Esophagus squamous epithelium (tissue), 5 donors: ENCODE measurements at regions not wholly inside any gene's neighbourhood (a gene's known extent, or its start where the extent isn't known, plus 50 kb on each side); places are given as distances from the start of the nearest gene placed in this dataset.

Source experiments
- DNase-seq: peaks from one replicate; lab custom pipeline; 2025; lab: John Stamatoyannopoulos, UW
- H3K27ac ChIP-seq, 4 donors: fragments of 200-600 bp; sonication (generic); one replicate each; pipeline ENCODE4 v1.5.1; 2016 to 2019; ENCODE audit warnings: mild to moderate bottlenecking in 1 of 4
- H3K27me3 ChIP-seq, 4 donors: fragments of 200-600 bp; sonication (generic); 1 replicate in 3 of 4; 2 replicates in 1 of 4; pipeline versions ENCODE4 v1.5.1 to v1.6.0; 2017 to 2021; ENCODE audit warnings: antibody characterized with exemption in 1 of 4
- H3K36me3 ChIP-seq, 3 donors: fragments of 200-600 bp; sonication (generic); one replicate each; pipeline ENCODE4 v1.5.1; 2016 to 2019
- H3K4me1 ChIP-seq, 3 donors: fragments of 200-600 bp; sonication (generic); one replicate each; pipeline ENCODE4 v1.5.1; 2017 to 2019
- H3K4me3 ChIP-seq, 4 donors: fragments of 200-600 bp; sonication (generic); 1 replicate in 3 of 4; 2 replicates in 1 of 4; pipeline ENCODE4 v1.5.1; 2016 to 2019; ENCODE audit warnings: mild to moderate bottlenecking in 2 of 4, moderate library complexity in 1 of 4
- H3K9me3 ChIP-seq, 3 donors: fragments of 200-600 bp; sonication (generic); one replicate each; pipeline ENCODE4 v1.5.1; 2016 to 2019
- POLR2A ChIP-seq, 4 donors: fragments of 450-650 bp; IDR thresholded peaks; one replicate each; pipeline ENCODE4 v1.6.1; 2017; ENCODE audit warnings: antibody characterized with exemption in 4 of 4, mild to moderate bottlenecking in 4 of 4, moderate library complexity in 3 of 4
- WGBS, 2 donors: methylation state at CpG; one replicate each; pipeline ENCODE4 v1.1.5; 2018; 5-methylcytosine and 5-hydroxymethylcytosine counted together
- intact Hi-C: fragments of 100-400 bp; cut with DNase I; formaldehyde crosslinking; loops from one replicate; pipeline ENCODE4 v1.15.0; 2022
- TF ChIP-seq, protein P1 (sequence below), 6 experiments: fragments of 450-650 bp in 4 of 6; fragments of 200-600 bp in 2 of 6; sonication (generic) in 2 of 6; IDR thresholded peaks; one replicate each; pipeline ENCODE4 v1.5.1; 2016 to 2019; ENCODE audit warnings: antibody characterized with exemption in 6 of 6, mild to moderate bottlenecking in 4 of 6, moderate library complexity in 4 of 6
- donor health status: DM: yes; HTN: yes; CAD: no.

DNA sequence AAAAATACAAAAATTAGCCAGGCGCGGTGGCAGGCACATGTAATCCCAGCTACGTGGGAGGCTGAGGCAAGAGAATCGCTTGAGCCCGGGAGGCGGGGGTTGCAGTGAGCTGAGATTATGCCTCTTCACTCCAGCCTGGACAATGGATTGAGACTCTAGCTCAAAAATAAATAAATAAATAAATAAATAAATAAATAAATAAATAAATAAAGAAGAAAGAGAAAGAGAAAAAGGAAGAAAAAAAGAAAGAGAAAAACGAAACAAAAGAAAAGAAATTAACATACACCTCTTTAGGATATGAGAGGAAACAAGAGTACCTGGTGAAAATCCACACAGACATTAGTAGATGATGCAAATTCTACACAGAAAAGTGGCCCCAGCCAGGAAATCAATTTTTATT is 713.7 kb upstream of the POT1 start:
- 91 to 94% methylated on average over 7 of the region's 7 CpGs for WGBS, 2 donors
- H3K9me3 ChIP-seq, result no peaks in the 10 kb centered on the region
- intact Hi-C loops, result no loop called here

DNA sequence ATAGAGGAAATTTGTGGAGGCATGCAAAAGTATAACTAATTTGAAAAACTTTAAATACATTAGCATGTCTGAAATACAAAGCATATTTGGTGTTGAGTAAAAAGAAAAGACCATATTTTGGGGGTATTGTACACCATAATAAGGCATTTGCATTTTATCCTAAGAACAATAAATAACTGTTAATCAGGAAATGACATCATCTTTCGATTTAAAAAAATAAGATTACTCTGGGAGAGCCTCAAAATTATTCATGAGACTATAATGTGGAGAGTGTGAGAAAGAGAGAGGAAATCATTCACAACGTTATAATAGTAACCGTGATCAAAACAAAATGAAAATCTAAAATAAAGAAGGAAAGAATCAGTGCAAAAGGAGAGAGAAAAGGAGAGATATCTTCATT is 712.3 kb upstream of the POT1 start:
- no peaks in the 10 kb centered on the region for H3K36me3 ChIP-seq
- TF ChIP-seq POLR2A (IDR thresholded peaks at IDR 0.05), result no peak
- TF ChIP-seq, protein P1, sequence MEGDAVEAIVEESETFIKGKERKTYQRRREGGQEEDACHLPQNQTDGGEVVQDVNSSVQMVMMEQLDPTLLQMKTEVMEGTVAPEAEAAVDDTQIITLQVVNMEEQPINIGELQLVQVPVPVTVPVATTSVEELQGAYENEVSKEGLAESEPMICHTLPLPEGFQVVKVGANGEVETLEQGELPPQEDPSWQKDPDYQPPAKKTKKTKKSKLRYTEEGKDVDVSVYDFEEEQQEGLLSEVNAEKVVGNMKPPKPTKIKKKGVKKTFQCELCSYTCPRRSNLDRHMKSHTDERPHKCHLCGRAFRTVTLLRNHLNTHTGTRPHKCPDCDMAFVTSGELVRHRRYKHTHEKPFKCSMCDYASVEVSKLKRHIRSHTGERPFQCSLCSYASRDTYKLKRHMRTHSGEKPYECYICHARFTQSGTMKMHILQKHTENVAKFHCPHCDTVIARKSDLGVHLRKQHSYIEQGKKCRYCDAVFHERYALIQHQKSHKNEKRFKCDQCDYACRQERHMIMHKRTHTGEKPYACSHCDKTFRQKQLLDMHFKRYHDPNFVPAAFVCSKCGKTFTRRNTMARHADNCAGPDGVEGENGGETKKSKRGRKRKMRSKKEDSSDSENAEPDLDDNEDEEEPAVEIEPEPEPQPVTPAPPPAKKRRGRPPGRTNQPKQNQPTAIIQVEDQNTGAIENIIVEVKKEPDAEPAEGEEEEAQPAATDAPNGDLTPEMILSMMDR (IDR thresholded peaks at IDR 0.05), result no peak
- no peak for DNase-seq
- no peak overlapping the region for H3K27ac ChIP-seq
- WGBS, 2 donors, result 59 to 60% methylated on average over 3 of the region's 3 CpGs
- no peak overlapping the region for H3K4me3 ChIP-seq
- intact Hi-C loops, result no loop called here
- H3K4me1 ChIP-seq, result no peaks in the 10 kb centered on the region
- no peaks in the 10 kb centered on the region for H3K9me3 ChIP-seq
- H3K27me3 ChIP-seq, result no peaks in the 10 kb centered on the region

More for the DNA sequence above, 713.7 kb upstream of the POT1 start:
- no peak overlapping the region for H3K4me3 ChIP-seq
- H3K27ac ChIP-seq, result no peak overlapping the region
- H3K36me3 ChIP-seq, result no peaks in the 10 kb centered on the region
- DNase-seq, result no peak
- no peaks in the 10 kb centered on the region for H3K4me1 ChIP-seq
- no peaks in the 10 kb centered on the region for H3K27me3 ChIP-seq
- no peak for TF ChIP-seq POLR2A (IDR thresholded peaks at IDR 0.05)
- TF ChIP-seq, protein P1 (IDR thresholded peaks at IDR 0.05), result no peak

DNA sequence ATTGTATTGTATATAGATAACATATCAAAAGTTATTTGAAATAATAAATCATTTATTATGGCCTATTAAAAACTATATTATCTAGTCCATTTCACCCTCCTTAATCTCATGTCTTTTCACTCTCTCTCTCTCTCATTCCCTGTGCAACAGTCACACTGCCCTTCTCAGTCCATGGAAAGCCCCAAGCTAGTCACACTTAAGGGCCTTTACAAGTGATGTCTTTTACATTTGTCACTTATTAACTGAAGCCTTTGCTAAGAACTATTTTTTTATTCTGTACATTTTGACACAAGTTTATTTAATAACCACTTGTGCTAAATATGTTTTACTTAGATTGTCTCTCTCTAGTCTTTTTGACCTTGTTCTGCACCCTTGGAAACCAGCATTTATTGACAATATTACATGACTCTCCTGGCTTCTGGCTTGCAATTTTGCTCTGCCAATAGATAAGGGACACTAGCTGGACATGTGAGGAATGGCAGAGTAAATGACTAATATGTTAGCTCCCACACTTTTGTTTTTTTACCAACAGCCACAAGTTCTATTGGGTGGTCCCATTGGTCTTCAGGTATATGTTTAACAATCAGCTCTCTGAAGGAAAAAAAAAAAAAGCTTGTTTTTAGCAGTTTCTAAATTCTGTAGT is 706.8 kb upstream of the POT1 start:
- H3K4me1 ChIP-seq, result no peaks in the 10 kb centered on the region
- no peak for TF ChIP-seq POLR2A (IDR thresholded peaks at IDR 0.05)
- TF ChIP-seq, protein P1 (IDR thresholded peaks at IDR 0.05), result no peak
- H3K9me3 ChIP-seq, result no peaks in the 10 kb centered on the region
- intact Hi-C loops, result no loop called here
- H3K36me3 ChIP-seq, result no peaks in the 10 kb centered on the region
- H3K4me3 ChIP-seq, result no peak overlapping the region
- DNase-seq, result no peak
- H3K27ac ChIP-seq, result no peak overlapping the region
- H3K27me3 ChIP-seq, result no peaks in the 10 kb centered on the region

DNA sequence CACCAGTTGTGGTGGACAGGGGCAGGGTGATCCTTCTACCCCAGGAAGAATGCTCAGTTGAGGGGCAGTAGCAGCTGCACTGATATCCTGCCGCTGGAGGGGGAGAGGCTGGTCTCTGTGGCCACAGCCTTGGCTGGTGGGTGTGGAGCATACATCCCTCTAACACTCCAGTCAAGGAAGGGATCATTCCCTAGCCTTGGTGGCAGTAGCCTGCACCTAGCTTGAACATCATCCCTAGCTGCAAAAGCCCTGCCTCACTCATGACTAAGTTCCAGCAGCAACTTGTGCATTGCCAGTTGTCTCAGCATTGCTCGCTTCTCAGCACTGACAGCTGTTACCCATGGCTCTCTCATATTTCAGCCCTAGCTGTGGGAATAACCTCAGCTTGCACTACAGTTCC is 688.9 kb upstream of the POT1 start:
- TF ChIP-seq, protein P1 (IDR thresholded peaks at IDR 0.05), result no peak
- TF ChIP-seq POLR2A (IDR thresholded peaks at IDR 0.05), result no peak
- Histone ChIP-seq H3K27ac (no peak overlapping the region), H3K36me3 (no peaks in the 10 kb centered on the region), H3K27me3 (no peaks in the 10 kb centered on the region), H3K4me3 (no peak overlapping the region), H3K4me1 (no peaks in the 10 kb centered on the region), H3K9me3 (peaks cover 0 to 8% (median 0%) of the 10 kb centered on the region in 3 donors)
- no peak for DNase-seq
- intact Hi-C loops, result no loop called here
- 88 to 100% methylated on average over 1 of the region's 2 CpGs for WGBS, 2 donors

DNA sequence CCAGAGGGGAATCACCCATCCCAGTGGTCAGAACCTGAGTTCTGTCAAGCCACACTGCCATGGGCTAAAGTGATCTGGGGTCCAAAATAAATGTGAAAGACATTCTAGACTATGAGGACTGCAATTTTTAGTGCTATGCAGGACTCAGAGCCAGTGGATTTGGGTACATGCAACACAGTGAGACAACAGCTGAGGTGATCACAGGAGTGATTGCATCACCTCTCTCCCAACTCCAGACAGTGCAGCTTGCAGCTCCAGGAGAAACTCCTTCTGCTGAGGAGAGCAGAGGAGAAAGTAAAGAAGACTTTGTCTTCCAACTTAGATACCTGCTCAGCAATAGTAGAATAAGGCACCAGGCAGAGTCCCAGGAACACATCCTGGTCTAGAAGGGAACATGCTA is 682.0 kb upstream of the POT1 start:
- no peaks in the 10 kb centered on the region for H3K27me3 ChIP-seq
- no peaks in the 10 kb centered on the region for H3K36me3 ChIP-seq
- no peak overlapping the region for H3K27ac ChIP-seq
- no peaks in the 10 kb centered on the region for H3K9me3 ChIP-seq
- TF ChIP-seq, protein P1 (IDR thresholded peaks at IDR 0.05), result no peak
- no peak for TF ChIP-seq POLR2A (IDR thresholded peaks at IDR 0.05)
- H3K4me1 ChIP-seq, result no peaks in the 10 kb centered on the region
- H3K4me3 ChIP-seq, result no peak overlapping the region
- no peak for DNase-seq
- intact Hi-C loops, result no loop called here
